Immature natural killer cell (primary cell): ENCODE measurements at regions not wholly inside any gene's neighbourhood (a gene's known extent, or its start where the extent isn't known, plus 50 kb on each side); places are given as distances from the start of the nearest gene placed in this dataset.
"Not testable (repeated sequence)": the region's sequence is repeated elsewhere in the genome, so short reads cannot be mapped to it uniquely, and the experiment has no call there.

Experiments used
- DNase-seq, 3 donors: peaks; one replicate each; pipeline ENCODE4 v3.0.0; 2022; ENCODE audit warnings: mixed read lengths in 1 of 3
- H3K27ac Mint-ChIP-seq, 6 donors: one replicate each; pipeline ENCODE4 v1.8.0; 2020; ENCODE audit warnings: mixed read lengths in 6 of 6, mild to moderate bottlenecking in 5 of 6, inconsistent platforms in 4 of 6, moderate library complexity in 3 of 6
- H3K27me3 Mint-ChIP-seq, 3 donors: one replicate each; pipeline ENCODE4 v1.8.0; 2020 to 2021; ENCODE audit warnings: low read depth in 3 of 3, mild to moderate bottlenecking in 3 of 3, mixed read lengths in 3 of 3, moderate library complexity in 3 of 3, inconsistent platforms in 1 of 3
- H3K36me3 Mint-ChIP-seq, 3 donors: one replicate each; pipeline ENCODE4 v1.8.0; 2020; ENCODE audit warnings: mixed read lengths in 3 of 3, inconsistent platforms in 2 of 3, mild to moderate bottlenecking in 2 of 3
- H3K4me1 Mint-ChIP-seq, 2 donors: one replicate each; pipeline ENCODE4 v1.8.0; 2020; ENCODE audit warnings: inconsistent platforms in 2 of 2, mild to moderate bottlenecking in 2 of 2, mixed read lengths in 2 of 2, moderate library complexity in 1 of 2
- H3K4me3 Mint-ChIP-seq, 5 donors: one replicate each; pipeline ENCODE4 v1.8.0; 2020; ENCODE audit warnings: mild to moderate bottlenecking in 5 of 5, mixed read lengths in 5 of 5, inconsistent platforms in 3 of 5, moderate library complexity in 3 of 5
- H3K9me3 Mint-ChIP-seq, 6 donors: one replicate each; pipeline ENCODE4 v1.8.0; 2020; ENCODE audit warnings: mild to moderate bottlenecking in 6 of 6, mixed read lengths in 6 of 6, inconsistent platforms in 4 of 6, moderate library complexity in 3 of 6

GRCh38 chr10:80855348-80855971 is 317.8 kb downstream of the SH2D4B start:
- Mint-ChIP-seq H3K9me3 (peaks cover 0 to 2% (median 0%) of the 10 kb centered on the region in 6 donors), H3K36me3 (no peaks in the 10 kb centered on the region), H3K27me3 (peaks cover 0 to 10% (median 2%) of the 10 kb centered on the region in 3 donors), H3K4me3 (no peak overlapping the region), H3K27ac (no peak overlapping the region), H3K4me1 (no peaks in the 10 kb centered on the region)
- no peak for DNase-seq

- Mint-ChIP-seq H3K4me1 (no peaks in the 10 kb centered on the region), H3K36me3 (no peaks in the 10 kb centered on the region), H3K4me3 (no peak overlapping the region), H3K27me3 (peaks cover 0 to 10% (median 2%) of the 10 kb centered on the region in 3 donors), H3K27ac (no peak overlapping the region), H3K9me3 (peaks cover 0 to 2% (median 0%) of the 10 kb centered on the region in 6 donors)
- no peak for DNase-seq
Measured at GRCh38 chr10:80856186-80856585, 318.5 kb downstream of the SH2D4B start.

GRCh38 chr10:80859279-80859678 is 321.6 kb downstream of the SH2D4B start:
- H3K9me3 Mint-ChIP-seq, H3K27me3 Mint-ChIP-seq, DNase-seq, H3K36me3 Mint-ChIP-seq, H3K4me3 Mint-ChIP-seq, H3K27ac Mint-ChIP-seq, H3K4me1 Mint-ChIP-seq: not testable (repeated sequence)

GRCh38 chr10:80860719-80861118 is 323.0 kb downstream of the SH2D4B start:
- H3K27me3 Mint-ChIP-seq = peaks cover 0 to 4% (median 3%) of the 10 kb centered on the region in 3 donors
- H3K36me3 Mint-ChIP-seq = no peaks in the 10 kb centered on the region
- peaks cover 0 to 2% (median 0%) of the 10 kb centered on the region in 6 donors for H3K9me3 Mint-ChIP-seq
- no peaks in the 10 kb centered on the region for H3K4me1 Mint-ChIP-seq
- DNase-seq = no peak
- no peak overlapping the region for H3K4me3 Mint-ChIP-seq
- H3K27ac Mint-ChIP-seq = no peak overlapping the region

- Mint-ChIP-seq H3K4me1 (no peaks in the 10 kb centered on the region), H3K27ac (no peak overlapping the region), H3K36me3 (no peaks in the 10 kb centered on the region), H3K4me3 (no peak overlapping the region), H3K9me3 (peaks cover 0 to 4% (median 0%) of the 10 kb centered on the region in 6 donors), H3K27me3 (peaks cover under 1 to 3% (median 2%) of the 10 kb centered on the region in 3 donors)
- no peak for DNase-seq
Measured at GRCh38 chr10:80861882-80862281, 324.2 kb downstream of the SH2D4B start.

- no peak overlapping the region for H3K4me3 Mint-ChIP-seq
- H3K27ac Mint-ChIP-seq = no peak overlapping the region
- no peaks in the 10 kb centered on the region for H3K36me3 Mint-ChIP-seq
- H3K9me3 Mint-ChIP-seq = peaks cover 0 to 14% (median 5%) of the 10 kb centered on the region in 6 donors
- H3K4me1 Mint-ChIP-seq = no peaks in the 10 kb centered on the region
- DNase-seq = no peak
- peaks cover 0 to 4% (median 3%) of the 10 kb centered on the region in 3 donors for H3K27me3 Mint-ChIP-seq
Measured at GRCh38 chr10:80870282-80870681, 332.6 kb downstream of the SH2D4B start.

- no peak for DNase-seq
- H3K9me3 Mint-ChIP-seq = peaks cover 0 to 14% (median 5%) of the 10 kb centered on the region in 6 donors
- peaks cover 0 to 4% (median 0%) of the 10 kb centered on the region in 3 donors for H3K27me3 Mint-ChIP-seq
- no peak overlapping the region for H3K27ac Mint-ChIP-seq
- H3K36me3 Mint-ChIP-seq = no peaks in the 10 kb centered on the region
- H3K4me3 Mint-ChIP-seq = no peak overlapping the region
- H3K4me1 Mint-ChIP-seq = no peaks in the 10 kb centered on the region
Measured at GRCh38 chr10:80871083-80871482, 333.4 kb downstream of the SH2D4B start.

GRCh38 chr10:80878330-80878729 is 340.6 kb downstream of the SH2D4B start:
- Mint-ChIP-seq H3K4me1 (no peaks in the 10 kb centered on the region), H3K9me3 (peaks cover 0 to 9% (median 2%) of the 10 kb centered on the region in 6 donors), H3K27ac (no peak overlapping the region), H3K27me3 (peaks cover 0 to 3% (median 0%) of the 10 kb centered on the region in 3 donors), H3K4me3 (no peak overlapping the region), H3K36me3 (no peaks in the 10 kb centered on the region)
- DNase-seq = no peak

GRCh38 chr10:80890146-80890545 is 352.4 kb downstream of the SH2D4B start:
- Mint-ChIP-seq H3K27me3 (peaks cover 0 to 2% (median 1%) of the 10 kb centered on the region in 3 donors), H3K9me3 (no peaks in the 10 kb centered on the region), H3K27ac (no peak overlapping the region), H3K4me3 (no peak overlapping the region), H3K36me3 (no peaks in the 10 kb centered on the region), H3K4me1 (no peaks in the 10 kb centered on the region)
- no peak for DNase-seq

- Mint-ChIP-seq H3K36me3 (no peaks in the 10 kb centered on the region), H3K27ac (no peak overlapping the region), H3K4me3 (no peak overlapping the region), H3K27me3 (peaks cover 0 to 2% (median 1%) of the 10 kb centered on the region in 3 donors), H3K4me1 (no peaks in the 10 kb centered on the region), H3K9me3 (no peaks in the 10 kb centered on the region)
- DNase-seq = no peak
Measured at GRCh38 chr10:80893256-80893655, 355.6 kb downstream of the SH2D4B start.

GRCh38 chr10:80894311-80894791 is 356.6 kb downstream of the SH2D4B start:
- no peak overlapping the region for H3K4me3 Mint-ChIP-seq
- no peak overlapping the region for H3K27ac Mint-ChIP-seq
- no peaks in the 10 kb centered on the region for H3K9me3 Mint-ChIP-seq
- no peaks in the 10 kb centered on the region for H3K36me3 Mint-ChIP-seq
- no peaks in the 10 kb centered on the region for H3K4me1 Mint-ChIP-seq
- no peak for DNase-seq
- peaks cover 0 to 2% (median 1%) of the 10 kb centered on the region in 3 donors for H3K27me3 Mint-ChIP-seq

- no peak for DNase-seq
- Mint-ChIP-seq H3K4me3 (no peak overlapping the region), H3K36me3 (no peaks in the 10 kb centered on the region)
Measured at GRCh38 chr10:80894797-80895467, 357.2 kb downstream of the SH2D4B start.

GRCh38 chr10:80896076-80896475 is 358.4 kb downstream of the SH2D4B start:
- no peak for DNase-seq
- Mint-ChIP-seq H3K4me3 (no peak overlapping the region), H3K27ac (no peak overlapping the region), H3K9me3 (no peaks in the 10 kb centered on the region), H3K4me1 (no peaks in the 10 kb centered on the region), H3K36me3 (no peaks in the 10 kb centered on the region), H3K27me3 (peaks cover 0 to 2% (median 0%) of the 10 kb centered on the region in 3 donors)

More at GRCh38 chr10:80894797-80895467, 357.2 kb downstream of the SH2D4B start:
- Mint-ChIP-seq H3K9me3 (no peaks in the 10 kb centered on the region), H3K4me1 (no peaks in the 10 kb centered on the region), H3K27me3 (peaks cover 0 to 2% (median 1%) of the 10 kb centered on the region in 3 donors), H3K27ac (no peak overlapping the region)

GRCh38 chr10:80896959-80897358 is 359.3 kb downstream of the SH2D4B start:
- DNase-seq = no peak
- Mint-ChIP-seq H3K9me3 (no peaks in the 10 kb centered on the region), H3K4me3 (no peak overlapping the region), H3K4me1 (no peaks in the 10 kb centered on the region), H3K36me3 (no peaks in the 10 kb centered on the region), H3K27me3 (peaks cover 0 to 2% (median 0%) of the 10 kb centered on the region in 3 donors), H3K27ac (no peak overlapping the region)
